A549 (cell line): ENCODE measurements at regions not wholly inside any gene's neighbourhood (a gene's known extent, or its start where the extent isn't known, plus 50 kb on each side); places are given as distances from the start of the nearest gene placed in this dataset.

Source experiments
- ATAC-seq, 2 experiments: fragments of 200-7000 bp in 1 of 2; fragments of >200 bp in 1 of 2; cut with Nextera tagmentation in 1 of 2; cut with Tn5 transposase in 1 of 2; 3 replicates each; pipeline versions ENCODE4 v1.8.0 to v1.9.1; 2018 to 2020; ENCODE audit warnings: mild to moderate bottlenecking in 1 of 2, moderate library complexity in 1 of 2
- CTCF ChIA-PET: fragments of 300-600 bp; sonication (Branson Sonifier 250); formaldehyde crosslinking; extraction: SDS; loops from one replicate; lab custom pipeline; 2021; ENCODE audit warnings: antibody characterized with exemption, inconsistent platforms; lab: Yijun Ruan, JAX
- POLR2A ChIA-PET: fragments of 350-600 bp; formaldehyde crosslinking; extraction: SDS; loops from one replicate; lab custom pipeline; 2021; ENCODE audit warnings: antibody characterized with exemption, inconsistent platforms; lab: Yijun Ruan, JAX
- DNase-seq, 2 experiments: peaks; one replicate each; pipeline versions ENCODE4 v3.0.0 to v3.0.0-alpha.2; 2011 to 2016; ENCODE audit warnings: low read depth in 1 of 2, low spot score in 1 of 2
- FAIRE-seq: peaks from 2 replicates; lab custom pipeline; 2011; peaks lifted over from hg19 to GRCh38; lab: Jason Lieb, UNC
- H3K27ac ChIP-seq, 2 experiments: fragments of >200 bp; sonication (Bioruptor Twin); formaldehyde crosslinking; 3 replicates each; pipeline ENCODE4 v1.5.1; 2016 to 2017
- H3K4me1 ChIP-seq: fragments of >200 bp; sonication (Bioruptor Twin); formaldehyde crosslinking; 3 replicates; pipeline ENCODE4 v1.6.1; 2016
- H3K4me2 ChIP-seq: fragments of >200 bp; sonication (Bioruptor Twin); formaldehyde crosslinking; 3 replicates; pipeline ENCODE4 v1.6.1; 2016
- H3K4me3 ChIP-seq: fragments of >200 bp; sonication (Bioruptor Twin); formaldehyde crosslinking; 3 replicates; pipeline ENCODE4 v1.5.1; 2016
- H3K9me3 ChIP-seq: fragments of >200 bp; sonication (Bioruptor Twin); formaldehyde crosslinking; 3 replicates; pipeline ENCODE4 v1.6.1; 2016
- CBX2 ChIP-seq: fragments of 200-600 bp; sonication (generic); IDR thresholded peaks from 2 replicates; pipeline ENCODE4 v1.6.1; 2016; ENCODE audit warnings: low read depth, mild to moderate bottlenecking, borderline replicate concordance
- CEBPB ChIP-seq, 2 experiments: fragments of >200 bp in 1 of 2; sonication (Bioruptor Twin) in 1 of 2; formaldehyde crosslinking in 1 of 2; IDR thresholded peaks; 2 replicates each; pipeline ENCODE4 v1.6.1; 2012 to 2016
- CHD2 ChIP-seq: fragments of 150-350 bp; IDR thresholded peaks from 2 replicates; pipeline ENCODE4 v1.6.1; 2014; ENCODE audit warnings: low read length; ENCODE audit not compliant: partially characterized antibody
- EHMT2 ChIP-seq: fragments of 200-600 bp; sonication (generic); IDR thresholded peaks from 2 replicates; pipeline ENCODE4 v1.6.1; 2016; ENCODE audit warnings: antibody characterized with exemption, low read depth, mild to moderate bottlenecking, moderate library complexity
- ESRRA ChIP-seq: fragments of 150-350 bp; IDR thresholded peaks from 2 replicates; pipeline ENCODE4 v1.6.1; 2014; ENCODE audit warnings: mild to moderate bottlenecking, low read length, borderline replicate concordance
- FOSB ChIP-seq: fragments of 250-450 bp; sonication (Bioruptor Pico); IDR thresholded peaks from 2 replicates; pipeline ENCODE4 v1.5.0; 2020; ENCODE audit warnings: mild to moderate bottlenecking, moderate library complexity
- HOXA7 ChIP-seq: fragments of 250-450 bp; sonication (Bioruptor Pico); IDR thresholded peaks from 2 replicates; pipeline ENCODE4 v1.5.0; 2020; ENCODE audit warnings: mild to moderate bottlenecking, moderate library complexity
- HOXB5 ChIP-seq: fragments of 250-450 bp; sonication (Bioruptor Pico); IDR thresholded peaks from 2 replicates; pipeline ENCODE4 v1.5.0; 2020; ENCODE audit warnings: mild to moderate bottlenecking, moderate library complexity
- JUN ChIP-seq, 2 experiments: fragments of >200 bp; sonication (Bioruptor Twin); formaldehyde crosslinking; IDR thresholded peaks; 2 replicates in 1 of 2; 3 replicates in 1 of 2; pipeline ENCODE4 v1.6.1; 2016 to 2017
- JUNB ChIP-seq: fragments of >200 bp; sonication (Bioruptor Twin); formaldehyde crosslinking; IDR thresholded peaks from 2 replicates; pipeline ENCODE4 v1.6.1; 2016
- MAFK ChIP-seq: fragments of 450-650 bp; IDR thresholded peaks from 2 replicates; pipeline ENCODE4 v1.6.1; 2014; ENCODE audit not compliant: partially characterized antibody
- MYC ChIP-seq: IDR thresholded peaks from 2 replicates; pipeline ENCODE4 v1.6.1; 2012; ENCODE audit warnings: mild to moderate bottlenecking, inconsistent platforms, low read length, improper control_type of control experiment, borderline replicate concordance
- NR3C1 ChIP-seq: fragments of >200 bp; sonication (Bioruptor Twin); formaldehyde crosslinking; IDR thresholded peaks from 3 replicates; pipeline ENCODE4 v1.6.1; 2017
- PHF8 ChIP-seq: fragments of 200-600 bp; sonication (generic); IDR thresholded peaks from 2 replicates; pipeline ENCODE4 v1.6.1; 2016; ENCODE audit warnings: low read depth, mild to moderate bottlenecking, antibody characterized with exemption, moderate library complexity, borderline replicate concordance
- RCOR1 ChIP-seq: fragments of 150-350 bp; IDR thresholded peaks from 2 replicates; pipeline ENCODE4 v1.6.1; 2014; ENCODE audit warnings: antibody characterized with exemption, low read length, low read depth
- RFX5 ChIP-seq: fragments of 450-650 bp; IDR thresholded peaks from 2 replicates; pipeline ENCODE4 v1.7.1; 2014; ENCODE audit warnings: antibody characterized with exemption, mild to moderate bottlenecking, moderate library complexity
- RNF2 ChIP-seq: fragments of 200-600 bp; sonication (generic); IDR thresholded peaks from 2 replicates; pipeline ENCODE4 v1.6.1; 2016; ENCODE audit warnings: low read depth, mild to moderate bottlenecking, antibody characterized with exemption, moderate library complexity, borderline replicate concordance
- SMC3 ChIP-seq: fragments of >200 bp; sonication (Bioruptor Twin); formaldehyde crosslinking; IDR thresholded peaks from 3 replicates; pipeline ENCODE4 v1.6.1; 2018; ENCODE audit warnings: inconsistent platforms
- SREBF2 ChIP-seq: fragments of 450-650 bp; IDR thresholded peaks from 2 replicates; pipeline ENCODE4 v1.6.1; 2014; ENCODE audit warnings: mild to moderate bottlenecking, moderate library complexity
- TFCP2L1 ChIP-seq: fragments of 250-450 bp; sonication (Bioruptor Pico); IDR thresholded peaks from 2 replicates; pipeline ENCODE4 v1.5.0; 2021; ENCODE audit warnings: mild to moderate bottlenecking
- ZFP36 ChIP-seq: fragments of 450-650 bp; IDR thresholded peaks from 2 replicates; pipeline ENCODE4 v1.6.1; 2014; ENCODE audit warnings: borderline replicate concordance; ENCODE audit not compliant: partially characterized antibody
- ZNF302 ChIP-seq: fragments of 250-450 bp; sonication (Bioruptor Pico); IDR thresholded peaks from 2 replicates; pipeline ENCODE4 v1.9.0; 2021; ENCODE audit warnings: inconsistent platforms, mild to moderate bottlenecking, moderate library complexity
- ZSCAN20 ChIP-seq: fragments of 250-450 bp; sonication (Bioruptor Pico); IDR thresholded peaks from 2 replicates; pipeline ENCODE4 v1.8.0; 2022; ENCODE audit warnings: mild to moderate bottlenecking, moderate library complexity
- WGBS: methylation state at CpG from one replicate; pipeline ENCODE4 v1.1.6; 2017; ENCODE audit errors: missing lambda C conversion rate; 5-methylcytosine and 5-hydroxymethylcytosine counted together
- TF ChIP-seq, protein P1 (sequence below): IDR thresholded peaks from 2 replicates; pipeline ENCODE4 v1.6.1; 2012
- TF ChIP-seq, protein P2 (sequence below): fragments of 250-450 bp; sonication (Bioruptor Pico); IDR thresholded peaks from 2 replicates; pipeline ENCODE4 v1.5.0; 2021; ENCODE audit warnings: mild to moderate bottlenecking, moderate library complexity, borderline replicate concordance
- TF ChIP-seq, protein P3 (sequence below): fragments of 450-650 bp; IDR thresholded peaks from 2 replicates; pipeline ENCODE4 v1.6.1; 2014; ENCODE audit warnings: antibody characterized with exemption
- TF ChIP-seq, protein P4 (sequence below): fragments of 150-350 bp; IDR thresholded peaks from 2 replicates; pipeline ENCODE4 v1.6.1; 2014; ENCODE audit warnings: low read depth, mild to moderate bottlenecking, low read length
- TF ChIP-seq, protein P5 (sequence below): fragments of 200-600 bp; sonication (generic); IDR thresholded peaks from 2 replicates; pipeline ENCODE4 v1.6.1; 2016; ENCODE audit warnings: antibody characterized with exemption, mild to moderate bottlenecking, moderate library complexity

DNA sequence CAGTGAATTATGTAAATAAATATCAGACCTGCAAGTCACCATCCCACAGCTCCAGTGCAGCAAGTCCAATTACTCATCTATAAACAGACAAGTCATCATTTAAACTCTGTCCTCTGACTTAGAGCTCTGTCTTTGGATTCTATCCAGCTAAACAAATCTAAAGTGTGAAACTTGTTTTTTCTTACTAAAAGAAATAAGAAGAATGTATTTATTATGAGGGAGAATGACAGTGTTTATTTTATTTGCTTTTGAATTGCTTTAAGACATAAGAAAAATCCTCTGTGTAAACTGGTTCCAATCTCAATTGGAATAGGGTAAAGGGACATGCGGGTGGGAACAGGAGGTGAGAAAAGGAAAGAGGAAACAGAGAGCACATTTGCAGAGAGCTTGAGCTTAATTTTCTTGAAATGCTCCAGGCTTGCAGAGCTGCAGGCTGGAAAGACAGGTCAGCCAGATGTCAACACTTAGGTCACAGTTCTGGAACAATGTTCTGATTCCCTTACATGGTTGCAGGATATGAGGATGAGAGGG is 355.8 kb downstream of the MEIS1 start (continued):
- TF ChIP-seq CBX2 (no peak), ESRRA (no peak), ZSCAN20 (CRISPR knock-in tag) (no peak), HOXB5 (CRISPR knock-in tag) (no peak), RNF2 (no peak)
- TF ChIP-seq, protein P1, sequence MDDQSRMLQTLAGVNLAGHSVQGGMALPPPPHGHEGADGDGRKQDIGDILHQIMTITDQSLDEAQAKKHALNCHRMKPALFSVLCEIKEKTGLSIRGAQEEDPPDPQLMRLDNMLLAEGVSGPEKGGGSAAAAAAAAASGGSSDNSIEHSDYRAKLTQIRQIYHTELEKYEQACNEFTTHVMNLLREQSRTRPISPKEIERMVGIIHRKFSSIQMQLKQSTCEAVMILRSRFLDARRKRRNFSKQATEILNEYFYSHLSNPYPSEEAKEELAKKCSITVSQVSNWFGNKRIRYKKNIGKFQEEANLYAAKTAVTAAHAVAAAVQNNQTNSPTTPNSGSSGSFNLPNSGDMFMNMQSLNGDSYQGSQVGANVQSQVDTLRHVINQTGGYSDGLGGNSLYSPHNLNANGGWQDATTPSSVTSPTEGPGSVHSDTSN = no peak
- TF ChIP-seq, protein P2, sequence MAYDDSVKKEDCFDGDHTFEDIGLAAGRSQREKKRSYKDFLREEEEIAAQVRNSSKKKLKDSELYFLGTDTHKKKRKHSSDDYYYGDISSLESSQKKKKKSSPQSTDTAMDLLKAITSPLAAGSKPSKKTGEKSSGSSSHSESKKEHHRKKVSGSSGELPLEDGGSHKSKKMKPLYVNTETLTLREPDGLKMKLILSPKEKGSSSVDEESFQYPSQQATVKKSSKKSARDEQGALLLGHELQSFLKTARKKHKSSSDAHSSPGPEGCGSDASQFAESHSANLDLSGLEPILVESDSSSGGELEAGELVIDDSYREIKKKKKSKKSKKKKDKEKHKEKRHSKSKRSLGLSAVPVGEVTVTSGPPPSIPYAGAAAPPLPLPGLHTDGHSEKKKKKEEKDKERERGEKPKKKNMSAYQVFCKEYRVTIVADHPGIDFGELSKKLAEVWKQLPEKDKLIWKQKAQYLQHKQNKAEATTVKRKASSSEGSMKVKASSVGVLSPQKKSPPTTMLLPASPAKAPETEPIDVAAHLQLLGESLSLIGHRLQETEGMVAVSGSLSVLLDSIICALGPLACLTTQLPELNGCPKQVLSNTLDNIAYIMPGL (CRISPR knock-in tag) = no peak

DNA sequence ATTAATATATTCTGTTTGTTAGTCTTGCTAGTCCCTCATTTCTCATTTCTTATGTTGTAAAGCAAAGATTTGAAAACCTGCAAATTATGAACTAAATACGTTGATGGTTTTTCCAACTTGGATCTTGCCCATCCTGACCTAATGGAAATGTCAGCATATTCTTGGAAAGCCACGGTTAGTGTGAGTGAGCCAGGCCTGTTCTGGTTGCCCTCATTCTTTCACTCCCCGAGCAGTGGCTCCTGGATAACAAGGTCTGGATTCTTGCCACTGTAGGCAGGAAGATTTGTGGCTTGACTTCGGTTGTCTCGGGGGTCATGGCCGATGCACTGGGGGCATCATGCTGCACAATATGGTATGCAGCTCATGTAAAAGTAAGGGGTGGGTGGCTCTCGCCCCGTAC is 359.1 kb downstream of the MEIS1 start:
- no peak overlapping the region for H3K27ac ChIP-seq
- no peak for TF ChIP-seq TFCP2L1 (CRISPR knock-in tag)
- TF ChIP-seq FOSB = no peak
- TF ChIP-seq MYC = no peak
- TF ChIP-seq JUN (IDR thresholded peaks at IDR 0.05) = no peak
- TF ChIP-seq ZNF302 (CRISPR knock-in tag) = no peak
- TF ChIP-seq MAFK = no peak
- TF ChIP-seq RFX5 = no peak
- no peak for TF ChIP-seq JUNB
- no peak for TF ChIP-seq PHF8
- TF ChIP-seq SMC3 = no peak
- ChIA-PET CTCF (no interaction called here), POLR2A (no interaction called here)
- no peaks in the 10 kb centered on the region for H3K9me3 ChIP-seq
- H3K4me2 ChIP-seq = no peak overlapping the region
- H3K4me3 ChIP-seq = no peak overlapping the region
- 33% methylated on average over 8 of the region's 8 CpGs for whole genome bisulfite sequencing
- ATAC-seq (no peak), FAIRE-seq (no peak), DNase-seq (no peak)
- no peaks in the 10 kb centered on the region for H3K4me1 ChIP-seq

DNA sequence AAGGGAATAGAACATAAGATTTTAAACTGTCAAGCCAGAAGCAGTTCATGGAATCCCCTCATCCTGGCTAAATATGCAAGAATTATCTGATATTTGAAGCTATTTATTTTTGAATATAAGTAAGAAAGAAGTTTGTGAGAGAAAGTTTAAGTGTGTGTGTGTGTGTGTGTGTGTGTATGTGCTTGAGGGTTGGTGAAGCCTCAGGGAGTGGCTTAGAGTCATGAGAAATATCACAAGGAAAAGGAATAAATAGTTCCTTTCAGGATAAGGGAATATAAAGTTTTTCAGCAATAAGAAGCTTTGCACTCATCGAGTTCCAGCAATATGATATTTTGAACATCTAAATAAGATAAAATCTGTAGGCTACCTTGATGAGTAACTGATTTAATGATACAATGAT is 359.6 kb downstream of the MEIS1 start:
- no peak for ATAC-seq
- Histone ChIP-seq H3K27ac (no peak overlapping the region), H3K4me1 (no peaks in the 10 kb centered on the region), H3K4me3 (no peak overlapping the region), H3K9me3 (no peaks in the 10 kb centered on the region), H3K4me2 (no peak overlapping the region)
- no peak for DNase-seq
- WGBS = 10% methylated on average over 1 of the region's 1 CpG
- ChIA-PET POLR2A (no interaction called here), CTCF (no interaction called here)
- FAIRE-seq = no peak
- TF ChIP-seq CEBPB (IDR thresholded peaks at IDR 0.05) (no peak), ZSCAN20 (CRISPR knock-in tag) (no peak), ESRRA (no peak), EHMT2 (no peak), RFX5 (no peak), CHD2 (no peak), RCOR1 (no peak), MAFK (no peak), NR3C1 (no peak), RNF2 (no peak), SREBF2 (no peak), ZFP36 (no peak), HOXA7 (CRISPR knock-in tag) (no peak), FOSB (no peak)
- TF ChIP-seq, protein P3, sequence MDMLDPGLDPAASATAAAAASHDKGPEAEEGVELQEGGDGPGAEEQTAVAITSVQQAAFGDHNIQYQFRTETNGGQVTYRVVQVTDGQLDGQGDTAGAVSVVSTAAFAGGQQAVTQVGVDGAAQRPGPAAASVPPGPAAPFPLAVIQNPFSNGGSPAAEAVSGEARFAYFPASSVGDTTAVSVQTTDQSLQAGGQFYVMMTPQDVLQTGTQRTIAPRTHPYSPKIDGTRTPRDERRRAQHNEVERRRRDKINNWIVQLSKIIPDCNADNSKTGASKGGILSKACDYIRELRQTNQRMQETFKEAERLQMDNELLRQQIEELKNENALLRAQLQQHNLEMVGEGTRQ = no peak
- TF ChIP-seq, protein P4, sequence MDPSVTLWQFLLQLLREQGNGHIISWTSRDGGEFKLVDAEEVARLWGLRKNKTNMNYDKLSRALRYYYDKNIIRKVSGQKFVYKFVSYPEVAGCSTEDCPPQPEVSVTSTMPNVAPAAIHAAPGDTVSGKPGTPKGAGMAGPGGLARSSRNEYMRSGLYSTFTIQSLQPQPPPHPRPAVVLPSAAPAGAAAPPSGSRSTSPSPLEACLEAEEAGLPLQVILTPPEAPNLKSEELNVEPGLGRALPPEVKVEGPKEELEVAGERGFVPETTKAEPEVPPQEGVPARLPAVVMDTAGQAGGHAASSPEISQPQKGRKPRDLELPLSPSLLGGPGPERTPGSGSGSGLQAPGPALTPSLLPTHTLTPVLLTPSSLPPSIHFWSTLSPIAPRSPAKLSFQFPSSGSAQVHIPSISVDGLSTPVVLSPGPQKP = no peak
- TF ChIP-seq, protein P5, sequence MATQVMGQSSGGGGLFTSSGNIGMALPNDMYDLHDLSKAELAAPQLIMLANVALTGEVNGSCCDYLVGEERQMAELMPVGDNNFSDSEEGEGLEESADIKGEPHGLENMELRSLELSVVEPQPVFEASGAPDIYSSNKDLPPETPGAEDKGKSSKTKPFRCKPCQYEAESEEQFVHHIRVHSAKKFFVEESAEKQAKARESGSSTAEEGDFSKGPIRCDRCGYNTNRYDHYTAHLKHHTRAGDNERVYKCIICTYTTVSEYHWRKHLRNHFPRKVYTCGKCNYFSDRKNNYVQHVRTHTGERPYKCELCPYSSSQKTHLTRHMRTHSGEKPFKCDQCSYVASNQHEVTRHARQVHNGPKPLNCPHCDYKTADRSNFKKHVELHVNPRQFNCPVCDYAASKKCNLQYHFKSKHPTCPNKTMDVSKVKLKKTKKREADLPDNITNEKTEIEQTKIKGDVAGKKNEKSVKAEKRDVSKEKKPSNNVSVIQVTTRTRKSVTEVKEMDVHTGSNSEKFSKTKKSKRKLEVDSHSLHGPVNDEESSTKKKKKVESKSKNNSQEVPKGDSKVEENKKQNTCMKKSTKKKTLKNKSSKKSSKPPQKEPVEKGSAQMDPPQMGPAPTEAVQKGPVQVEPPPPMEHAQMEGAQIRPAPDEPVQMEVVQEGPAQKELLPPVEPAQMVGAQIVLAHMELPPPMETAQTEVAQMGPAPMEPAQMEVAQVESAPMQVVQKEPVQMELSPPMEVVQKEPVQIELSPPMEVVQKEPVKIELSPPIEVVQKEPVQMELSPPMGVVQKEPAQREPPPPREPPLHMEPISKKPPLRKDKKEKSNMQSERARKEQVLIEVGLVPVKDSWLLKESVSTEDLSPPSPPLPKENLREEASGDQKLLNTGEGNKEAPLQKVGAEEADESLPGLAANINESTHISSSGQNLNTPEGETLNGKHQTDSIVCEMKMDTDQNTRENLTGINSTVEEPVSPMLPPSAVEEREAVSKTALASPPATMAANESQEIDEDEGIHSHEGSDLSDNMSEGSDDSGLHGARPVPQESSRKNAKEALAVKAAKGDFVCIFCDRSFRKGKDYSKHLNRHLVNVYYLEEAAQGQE = no peak
